Neuronal stem cell (in vitro differentiated cells): ENCODE measurements at regions not wholly inside any gene's neighbourhood (a gene's known extent, or its start where the extent isn't known, plus 50 kb on each side); places are given as distances from the start of the nearest gene placed in this dataset.
"Not testable (repeated sequence)": the region's sequence is repeated elsewhere in the genome, so short reads cannot be mapped to it uniquely, and the experiment has no call there.

Experiments
- DNase-seq: peaks from one replicate; pipeline ENCODE4 v3.0.0-alpha.2; 2013; ENCODE audit warnings: low spot score
- H2AFZ ChIP-seq: one replicate; pipeline ENCODE4 v1.6.1; 2013; ENCODE audit warnings: mild to moderate bottlenecking, low read length, inconsistent platforms
- H2AK5ac ChIP-seq: 2 replicates; pipeline ENCODE4 v1.6.1; 2013; ENCODE audit warnings: low read depth, mild to moderate bottlenecking, inconsistent platforms, low read length, moderate library complexity, mixed read lengths
- H2BK120ac ChIP-seq: 2 replicates; pipeline ENCODE4 v1.6.1; 2013; ENCODE audit warnings: low read depth, mild to moderate bottlenecking, inconsistent platforms, low read length, moderate library complexity, mixed read lengths
- H2BK12ac ChIP-seq: one replicate; pipeline ENCODE4 v1.6.1; 2013; ENCODE audit warnings: low read length, inconsistent platforms
- H2BK15ac ChIP-seq: 2 replicates; pipeline ENCODE4 v1.6.1; 2013; ENCODE audit warnings: mild to moderate bottlenecking, low read length, inconsistent platforms, mixed read lengths
- H2BK5ac ChIP-seq: one replicate; pipeline ENCODE4 v1.6.1; 2013; ENCODE audit warnings: inconsistent platforms, mild to moderate bottlenecking, low read length, moderate library complexity
- H3K14ac ChIP-seq: one replicate; pipeline ENCODE4 v1.6.1; 2013; ENCODE audit warnings: low read length, inconsistent platforms
- H3K18ac ChIP-seq: 2 replicates; pipeline ENCODE4 v1.6.1; 2013; ENCODE audit warnings: low read length, inconsistent platforms
- H3K23ac ChIP-seq: 2 replicates; pipeline ENCODE4 v1.6.1; 2013; ENCODE audit warnings: low read depth, mild to moderate bottlenecking, mixed read lengths, low read length, inconsistent platforms; ENCODE audit not compliant: poor library complexity
- H3K27ac ChIP-seq: replicated peaks from 3 replicates; pipeline ENCODE4 v1.5.1; 2013; ENCODE audit warnings: low read length, inconsistent platforms
- H3K27me3 ChIP-seq, 3 experiments: 2 replicates each; pipeline ENCODE4 v1.6.1; 2013; ENCODE audit warnings: low read length in 3 of 3, mild to moderate bottlenecking in 2 of 3, inconsistent platforms in 1 of 3, low read depth in 1 of 3, mixed read lengths in 1 of 3, moderate library complexity in 1 of 3; ENCODE audit not compliant: control insufficient read depth in 3 of 3, insufficient read depth in 3 of 3
- H3K36me3 ChIP-seq, 2 donors: replicated peaks in 1 of 2; 2 replicates each; pipeline ENCODE4 v1.6.1; 2013; ENCODE audit warnings: low read length in 2 of 2; ENCODE audit not compliant: control insufficient read depth in 2 of 2, insufficient read depth in 2 of 2
- H3K4ac ChIP-seq: 2 replicates; pipeline ENCODE4 v1.6.1; 2013; ENCODE audit warnings: inconsistent platforms, mild to moderate bottlenecking, low read length, moderate library complexity
- H3K4me1 ChIP-seq, 2 donors: 1 replicate in 1 of 2; 2 replicates in 1 of 2; pipeline ENCODE4 v1.6.1; 2013; ENCODE audit warnings: low read length in 2 of 2, low read depth in 1 of 2; ENCODE audit not compliant: control insufficient read depth in 2 of 2, insufficient read depth in 1 of 2
- H3K4me2 ChIP-seq: one replicate; pipeline ENCODE4 v1.6.1; 2013; ENCODE audit warnings: mild to moderate bottlenecking, low read length, inconsistent platforms; ENCODE audit not compliant: insufficient read depth, poor library complexity, severe bottlenecking
- H3K4me3 ChIP-seq, 2 donors: 2 replicates each; pipeline ENCODE4 v1.5.1; 2013; ENCODE audit warnings: low read length in 2 of 2, mild to moderate bottlenecking in 2 of 2, inconsistent platforms in 1 of 2, moderate library complexity in 1 of 2
- H3K79me1 ChIP-seq: one replicate; pipeline ENCODE4 v1.6.1; 2013; ENCODE audit warnings: low read depth, mild to moderate bottlenecking, inconsistent platforms, low read length, moderate library complexity
- H3K9ac ChIP-seq: one replicate; pipeline ENCODE4 v1.6.1; 2013; ENCODE audit warnings: mild to moderate bottlenecking, low read depth, low read length, inconsistent platforms; ENCODE audit not compliant: poor library complexity
- H3K9me3 ChIP-seq, 2 donors: replicated peaks in 1 of 2; 2 replicates each; pipeline versions ENCODE3 to v1.6.1; 2013; ENCODE audit warnings: low read length in 2 of 2, mild to moderate bottlenecking in 2 of 2, inconsistent platforms in 1 of 2, low read depth in 1 of 2, mixed read lengths in 1 of 2, moderate library complexity in 1 of 2; ENCODE audit not compliant: control insufficient read depth in 2 of 2, insufficient read depth in 1 of 2
- H4K8ac ChIP-seq: one replicate; pipeline ENCODE4 v1.6.1; 2013; ENCODE audit warnings: low read depth, mild to moderate bottlenecking, inconsistent platforms, low read length, moderate library complexity
- H4K91ac ChIP-seq: one replicate; pipeline ENCODE4 v1.6.1; 2013; ENCODE audit warnings: low read length, low read depth, mild to moderate bottlenecking, inconsistent platforms; ENCODE audit not compliant: poor library complexity
- WGBS, 2 donors: extraction: QIAGEN DNeasy Blood & Tissue Kit; methylation state at CpG; one replicate each; pipeline ENCODE4 v1.1.7; 2013; ENCODE audit warnings: missing lambda C conversion rate in 2 of 2, mixed read lengths in 1 of 2; ENCODE audit not compliant: insufficient read length in 2 of 2, insufficient replicate concordance in 1 of 2; ENCODE audit errors: extremely low coverage in 2 of 2; 5-methylcytosine and 5-hydroxymethylcytosine counted together

- DNase-seq, H2BK15ac ChIP-seq, H3K4ac ChIP-seq, H2AK5ac ChIP-seq, H3K27me3 ChIP-seq, H3K4me3 ChIP-seq, H2BK12ac ChIP-seq, H3K36me3 ChIP-seq, H3K14ac ChIP-seq, H2AFZ ChIP-seq, H4K8ac ChIP-seq, H3K18ac ChIP-seq, H3K4me1 ChIP-seq, H3K79me1 ChIP-seq, H3K9me3 ChIP-seq, H4K91ac ChIP-seq, H2BK120ac ChIP-seq, H2BK5ac ChIP-seq, H3K9ac ChIP-seq, H3K27ac ChIP-seq, H3K23ac ChIP-seq, H3K4me2 ChIP-seq: not testable (repeated sequence)
- no CpG with 5 or more reads among the region's 5 CpGs for WGBS, 2 donors
Observed at GRCh38 chr3:86389759-86390158, 601.2 kb downstream of the VGLL3 start.

- Histone ChIP-seq H3K27me3 (no peaks in the 10 kb centered on the region), H2AK5ac (no peak overlapping the region), H3K9me3 (peaks cover 0 to 2% of the 10 kb centered on the region in 2 donors), H2BK120ac (no peak overlapping the region), H3K27ac (no peak overlapping the region), H2AFZ (peak overlapping the region; percentile 36), H2BK5ac (no peak overlapping the region), H3K9ac (no peak overlapping the region), H3K23ac (no peak overlapping the region), H4K91ac (no peak overlapping the region), H4K8ac (no peak overlapping the region), H3K4me1 (no peaks in the 10 kb centered on the region), H3K4ac (no peak overlapping the region), H2BK12ac (no peak overlapping the region), H3K79me1 (no peaks in the 10 kb centered on the region), H3K18ac (no peak overlapping the region), H3K4me3 (no peak overlapping the region), H2BK15ac (no peak overlapping the region), H3K4me2 (no peak overlapping the region), H3K14ac (no peak overlapping the region), H3K36me3 (no peaks in the 10 kb centered on the region)
- no CpG with 5 or more reads among the region's 4 CpGs for WGBS, 2 donors
- DNase-seq = no peak
Observed at GRCh38 chr3:86388820-86389219, 602.1 kb downstream of the VGLL3 start.

GRCh38 chr3:86382556-86382955, 608.4 kb downstream of the VGLL3 start:
- H3K27me3 ChIP-seq = no peaks in the 10 kb centered on the region
- no peaks in the 10 kb centered on the region for H3K36me3 ChIP-seq
- H3K4me1 ChIP-seq = no peaks in the 10 kb centered on the region
- no peak overlapping the region for H2AK5ac ChIP-seq
- H3K18ac ChIP-seq = no peak overlapping the region
- H2AFZ ChIP-seq = no peak overlapping the region
- H4K91ac ChIP-seq = no peak overlapping the region
- no peak overlapping the region for H3K27ac ChIP-seq
- no peak overlapping the region for H4K8ac ChIP-seq
- H2BK5ac ChIP-seq = no peak overlapping the region
- no peaks in the 10 kb centered on the region for H3K79me1 ChIP-seq
- H2BK120ac ChIP-seq = no peak overlapping the region
- no peak overlapping the region for H3K4me3 ChIP-seq
- H2BK12ac ChIP-seq = no peak overlapping the region
- no peak overlapping the region for H3K9ac ChIP-seq
- H2BK15ac ChIP-seq = no peak overlapping the region
- no CpG with 5 or more reads among the region's 3 CpGs for WGBS, 2 donors
- DNase-seq = no peak
- no peak overlapping the region for H3K14ac ChIP-seq
- no peak overlapping the region for H3K4ac ChIP-seq
- no peak overlapping the region for H3K4me2 ChIP-seq
- no peak overlapping the region for H3K23ac ChIP-seq
- no peaks in the 10 kb centered on the region for H3K9me3 ChIP-seq

- Histone ChIP-seq H3K9ac (no peak overlapping the region), H3K23ac (no peak overlapping the region), H2BK5ac (no peak overlapping the region), H2BK15ac (no peak overlapping the region), H3K18ac (no peak overlapping the region), H4K8ac (no peak overlapping the region), H3K4me1 (no peaks in the 10 kb centered on the region), H3K4me2 (no peak overlapping the region), H2BK12ac (no peak overlapping the region), H3K27ac (no peak overlapping the region), H3K36me3 (no peaks in the 10 kb centered on the region), H2BK120ac (no peak overlapping the region), H3K27me3 (no peaks in the 10 kb centered on the region), H2AK5ac (no peak overlapping the region), H3K4me3 (no peak overlapping the region), H3K79me1 (no peaks in the 10 kb centered on the region), H2AFZ (no peak overlapping the region), H3K4ac (no peak overlapping the region), H4K91ac (no peak overlapping the region), H3K14ac (no peak overlapping the region), H3K9me3 (no peaks in the 10 kb centered on the region)
- WGBS, 2 donors = no CpG with 5 or more reads among the region's 2 CpGs
- DNase-seq = no peak
Observed at GRCh38 chr3:86381247-86381646, 609.7 kb downstream of the VGLL3 start.
